ENCODE measurements at regions not wholly inside any gene's neighbourhood (a gene's known extent, or its start where the extent isn't known, plus 50 kb on each side); places are given as distances from the start of the nearest gene placed in this dataset.

- TF ChIP-seq SIN3A (IDR thresholded peaks at IDR 0.05; ENCODE audit: borderline replicate concordance, insufficient read depth, low read length), result no peak
- no peak for TF ChIP-seq TAF1 (IDR thresholded peaks at IDR 0.05; ENCODE audit: borderline replicate concordance, insufficient read depth, low read length)
- TF ChIP-seq FOXP2 (optimal IDR thresholded peaks at IDR 0.05; ENCODE audit: borderline replicate concordance, extremely low read depth, extremely low read length, insufficient read depth), result no peak
- TF ChIP-seq REST (IDR thresholded peaks at IDR 0.05; ENCODE audit: insufficient read depth in 1 of 2, low read depth in 2 of 2, low read length in 2 of 2), result no peak
- no peak for TF ChIP-seq POLR2AphosphoS5 (IDR thresholded peaks at IDR 0.05; ENCODE audit: low read depth, low read length)
Observed at GRCh38 chr16:5364186-5364585, 266.6 kb upstream of the EEF2KMT start.

GRCh38 chr16:5361322-5361721 is 263.7 kb upstream of the EEF2KMT start:
- TF ChIP-seq SIN3A (IDR thresholded peaks at IDR 0.05; ENCODE audit: borderline replicate concordance, insufficient read depth, low read length), result no peak

- no peak for TF ChIP-seq SIN3A (IDR thresholded peaks at IDR 0.05; ENCODE audit: borderline replicate concordance, insufficient read depth, low read length)
Observed at GRCh38 chr16:5354645-5355044, 257.1 kb upstream of the EEF2KMT start.

GRCh38 chr16:5349670-5350517 is 252.3 kb upstream of the EEF2KMT start:
- TF ChIP-seq SIN3A (IDR thresholded peaks at IDR 0.05; ENCODE audit: borderline replicate concordance, insufficient read depth, low read length) (no peak), TAF1 (IDR thresholded peaks at IDR 0.05; ENCODE audit: borderline replicate concordance, insufficient read depth, low read length) (no peak), REST (IDR thresholded peaks at IDR 0.05; ENCODE audit: insufficient read depth in 1 of 2, low read depth in 2 of 2, low read length in 2 of 2) (no peak), POLR2AphosphoS5 (IDR thresholded peaks at IDR 0.05; ENCODE audit: low read depth, low read length) (no peak), FOXP2 (optimal IDR thresholded peaks at IDR 0.05; ENCODE audit: borderline replicate concordance, extremely low read depth, extremely low read length, insufficient read depth) (no peak)

- TF ChIP-seq FOXP2 (optimal IDR thresholded peaks at IDR 0.05; ENCODE audit: borderline replicate concordance, extremely low read depth, extremely low read length, insufficient read depth), result no peak
- no peak for TF ChIP-seq POLR2AphosphoS5 (IDR thresholded peaks at IDR 0.05; ENCODE audit: low read depth, low read length)
- TF ChIP-seq SIN3A (IDR thresholded peaks at IDR 0.05; ENCODE audit: borderline replicate concordance, insufficient read depth, low read length), result no peak
- TF ChIP-seq REST (IDR thresholded peaks at IDR 0.05; ENCODE audit: insufficient read depth in 1 of 2, low read depth in 2 of 2, low read length in 2 of 2), result no peak
- TF ChIP-seq TAF1 (IDR thresholded peaks at IDR 0.05; ENCODE audit: borderline replicate concordance, insufficient read depth, low read length), result no peak
Observed at GRCh38 chr16:5349101-5349500, 251.5 kb upstream of the EEF2KMT start.

- TF ChIP-seq FOXP2 (optimal IDR thresholded peaks at IDR 0.05; ENCODE audit: borderline replicate concordance, extremely low read depth, extremely low read length, insufficient read depth), result no peak
- TF ChIP-seq TAF1 (IDR thresholded peaks at IDR 0.05; ENCODE audit: borderline replicate concordance, insufficient read depth, low read length), result no peak
- TF ChIP-seq SIN3A (IDR thresholded peaks at IDR 0.05; ENCODE audit: borderline replicate concordance, insufficient read depth, low read length), result no peak
- no peak for TF ChIP-seq REST (IDR thresholded peaks at IDR 0.05; ENCODE audit: insufficient read depth in 1 of 2, low read depth in 2 of 2, low read length in 2 of 2)
- no peak for TF ChIP-seq POLR2AphosphoS5 (IDR thresholded peaks at IDR 0.05; ENCODE audit: low read depth, low read length)
Observed at GRCh38 chr16:5347561-5347960, 250.0 kb upstream of the EEF2KMT start.
